Transverse colon (tissue), 4 donors: ENCODE measurements at regions not wholly inside any gene's neighbourhood (a gene's known extent, or its start where the extent isn't known, plus 50 kb on each side); places are given as distances from the start of the nearest gene placed in this dataset.

Experiments
- DNase-seq: peaks from one replicate; pipeline ENCODE4 v3.0.0-alpha.2; 2019
- H3K27ac ChIP-seq, 4 donors: fragments of 200-600 bp; sonication (generic); 2 replicates each; pipeline ENCODE4 v1.5.1; 2016 to 2018; ENCODE audit warnings: inconsistent platforms in 4 of 4
- H3K27me3 ChIP-seq: fragments of 200-600 bp; sonication (generic); 2 replicates; pipeline ENCODE4 v1.5.1; 2017; ENCODE audit warnings: inconsistent platforms
- H3K36me3 ChIP-seq, 4 donors: fragments of 200-600 bp; sonication (generic); 2 replicates each; pipeline ENCODE4 v1.5.1; 2017 to 2019; ENCODE audit warnings: inconsistent platforms in 4 of 4
- H3K4me1 ChIP-seq, 4 donors: fragments of 200-600 bp; sonication (generic); 2 replicates each; pipeline ENCODE4 v1.5.1; 2017 to 2020; ENCODE audit warnings: inconsistent platforms in 4 of 4
- H3K4me3 ChIP-seq, 4 donors: fragments of 200-600 bp; sonication (generic); 1 replicate in 1 of 4; 2 replicates in 3 of 4; pipeline versions ENCODE4 v1.5.1 to v1.6.1; 2017 to 2019; ENCODE audit warnings: inconsistent platforms in 4 of 4
- H3K9me3 ChIP-seq, 2 donors: fragments of 200-600 bp; sonication (generic); 2 replicates each; pipeline ENCODE4 v1.5.1; 2017 to 2019; ENCODE audit warnings: inconsistent platforms in 2 of 2
- EP300 ChIP-seq: sonication (generic); formaldehyde crosslinking; IDR thresholded peaks from one replicate; pipeline ENCODE4 v1.6.1; 2017; ENCODE audit warnings: antibody characterized with exemption, low read depth
- POLR2A ChIP-seq: fragments of 450-650 bp; IDR thresholded peaks from one replicate; pipeline ENCODE4 v1.6.1; 2016; ENCODE audit warnings: antibody characterized with exemption, mild to moderate bottlenecking, moderate library complexity
- POLR2AphosphoS5 ChIP-seq, 3 donors: sonication (generic); formaldehyde crosslinking; IDR thresholded peaks; one replicate each; pipeline ENCODE4 v1.6.1; 2016; ENCODE audit warnings: antibody characterized with exemption in 3 of 3
- WGBS, 2 donors: methylation state at CpG; one replicate each; pipeline ENCODE4 v1.1.5; 2018; ENCODE audit warnings: low coverage in 1 of 2; 5-methylcytosine and 5-hydroxymethylcytosine counted together
- in situ Hi-C, 4 donors: fragments of 200-750 bp; cut with MboI; loops; one replicate each; pipeline versions ENCODE4 v1.15.0 to v1.15.1; 2017; ENCODE audit warnings: low sequenced_read_pairs in 3 of 4, low pct_ligation_motif_present in 1 of 4, low pct_unique_long_range_greater_than_20kb in 1 of 4
- intact Hi-C: fragments of 100-400 bp; cut with DNase I; formaldehyde crosslinking; loops from one replicate; pipeline ENCODE4 v1.15.1; 2023; ENCODE audit warnings: low total_unique reads
- TF ChIP-seq, protein P1 (sequence below), 5 experiments: fragments of 200-600 bp in 3 of 5; fragments of 450-650 bp in 2 of 5; sonication (generic) in 3 of 5; IDR thresholded peaks; 1 replicate in 2 of 5; 2 replicates in 3 of 5; pipeline ENCODE4 v1.5.1; 2016 to 2017; ENCODE audit warnings: antibody characterized with exemption in 5 of 5, inconsistent platforms in 3 of 5, mild to moderate bottlenecking in 2 of 5, moderate library complexity in 1 of 5

GRCh38 chr9:38308136-38308535 is 84.4 kb upstream of the ALDH1B1 start:
- intact Hi-C loops: no loop called here
- TF ChIP-seq POLR2AphosphoS5 (IDR thresholded peaks at IDR 0.05): no peak
- no peak for TF ChIP-seq EP300
- TF ChIP-seq POLR2A: no peak
- TF ChIP-seq, protein P1, sequence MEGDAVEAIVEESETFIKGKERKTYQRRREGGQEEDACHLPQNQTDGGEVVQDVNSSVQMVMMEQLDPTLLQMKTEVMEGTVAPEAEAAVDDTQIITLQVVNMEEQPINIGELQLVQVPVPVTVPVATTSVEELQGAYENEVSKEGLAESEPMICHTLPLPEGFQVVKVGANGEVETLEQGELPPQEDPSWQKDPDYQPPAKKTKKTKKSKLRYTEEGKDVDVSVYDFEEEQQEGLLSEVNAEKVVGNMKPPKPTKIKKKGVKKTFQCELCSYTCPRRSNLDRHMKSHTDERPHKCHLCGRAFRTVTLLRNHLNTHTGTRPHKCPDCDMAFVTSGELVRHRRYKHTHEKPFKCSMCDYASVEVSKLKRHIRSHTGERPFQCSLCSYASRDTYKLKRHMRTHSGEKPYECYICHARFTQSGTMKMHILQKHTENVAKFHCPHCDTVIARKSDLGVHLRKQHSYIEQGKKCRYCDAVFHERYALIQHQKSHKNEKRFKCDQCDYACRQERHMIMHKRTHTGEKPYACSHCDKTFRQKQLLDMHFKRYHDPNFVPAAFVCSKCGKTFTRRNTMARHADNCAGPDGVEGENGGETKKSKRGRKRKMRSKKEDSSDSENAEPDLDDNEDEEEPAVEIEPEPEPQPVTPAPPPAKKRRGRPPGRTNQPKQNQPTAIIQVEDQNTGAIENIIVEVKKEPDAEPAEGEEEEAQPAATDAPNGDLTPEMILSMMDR (IDR thresholded peaks at IDR 0.05): no peak

DNA sequence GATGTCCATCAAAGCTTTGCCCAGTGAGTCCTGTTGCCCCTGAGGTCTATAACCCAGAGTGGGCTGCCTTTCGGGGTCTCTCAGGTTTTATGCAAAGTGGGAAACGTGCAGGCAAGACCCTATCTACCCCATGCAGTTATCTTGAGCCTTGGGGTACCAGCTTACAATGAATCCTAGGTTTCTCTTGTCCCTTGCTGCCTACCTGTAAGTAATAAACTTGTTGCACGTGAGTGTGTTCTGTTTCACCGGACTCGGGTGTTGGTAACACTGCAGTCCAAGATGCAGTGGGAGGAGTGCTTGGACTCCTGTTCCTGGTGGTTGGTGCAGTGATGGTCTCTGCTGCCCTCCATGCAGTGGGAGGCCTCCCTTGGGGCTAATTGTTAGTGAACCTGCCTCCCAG is 85.6 kb upstream of the ALDH1B1 start:
- intact Hi-C loops: no loop called here
- in situ Hi-C loops: no loop called here
- no peak overlapping the region for H3K4me3 ChIP-seq
- WGBS, 2 donors: 70 to 81% methylated on average over 2 to 5 of the region's 5 CpGs
- H3K9me3 ChIP-seq: no peaks in the 10 kb centered on the region
- H3K27me3 ChIP-seq: no peaks in the 10 kb centered on the region
- TF ChIP-seq EP300 (no peak), POLR2AphosphoS5 (IDR thresholded peaks at IDR 0.05) (no peak), POLR2A (no peak)
- TF ChIP-seq, protein P1 (IDR thresholded peaks at IDR 0.05): no peak
- DNase-seq: no peak
- H3K4me1 ChIP-seq: no peaks in the 10 kb centered on the region
- no peak overlapping the region for H3K27ac ChIP-seq
- no peaks in the 10 kb centered on the region for H3K36me3 ChIP-seq

More at GRCh38 chr9:38308136-38308535, 84.4 kb upstream of the ALDH1B1 start:
- Histone ChIP-seq H3K4me3 (no peak overlapping the region), H3K36me3 (no peaks in the 10 kb centered on the region), H3K27ac (no peak overlapping the region), H3K27me3 (no peaks in the 10 kb centered on the region), H3K4me1 (no peaks in the 10 kb centered on the region), H3K9me3 (no peaks in the 10 kb centered on the region)
- WGBS, 2 donors: 84 to 93% methylated on average over 4 of the region's 4 CpGs
- in situ Hi-C loops: no loop called here
- no peak for DNase-seq

DNA sequence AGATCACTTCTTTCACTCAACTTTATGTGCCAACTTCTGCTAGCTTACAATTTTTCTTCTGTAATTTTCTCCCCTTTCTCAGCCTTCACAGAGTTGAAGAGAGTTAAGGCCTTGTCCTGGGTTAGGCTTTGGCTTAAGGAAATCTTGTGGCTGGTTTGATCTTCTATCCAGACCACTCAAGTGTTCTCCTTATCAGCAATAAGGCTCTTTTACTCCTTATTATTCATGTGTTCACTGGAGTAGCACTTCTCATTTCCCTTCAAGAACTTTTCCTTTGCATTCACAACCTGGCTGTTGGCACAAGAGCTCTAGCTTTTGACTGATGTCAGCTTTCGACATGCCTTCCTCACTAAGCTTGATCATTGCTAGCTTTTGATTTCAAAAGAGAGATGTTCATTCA is 86.9 kb upstream of the ALDH1B1 start:
- Histone ChIP-seq H3K9me3 (no peaks in the 10 kb centered on the region), H3K4me1 (no peaks in the 10 kb centered on the region), H3K36me3 (no peaks in the 10 kb centered on the region), H3K27me3 (no peaks in the 10 kb centered on the region), H3K27ac (no peak overlapping the region), H3K4me3 (no peak overlapping the region)
- WGBS, 2 donors: 100% methylated on average over 1 of the region's 1 CpG
- intact Hi-C loops: no loop called here
- in situ Hi-C loops: no loop called here
- TF ChIP-seq POLR2AphosphoS5 (IDR thresholded peaks at IDR 0.05): no peak
- no peak for TF ChIP-seq EP300
- no peak for TF ChIP-seq POLR2A
- TF ChIP-seq, protein P1 (IDR thresholded peaks at IDR 0.05): no peak
- no peak for DNase-seq

- no peak for TF ChIP-seq POLR2AphosphoS5 (IDR thresholded peaks at IDR 0.05)
- no peak for TF ChIP-seq POLR2A
- TF ChIP-seq EP300: no peak
- TF ChIP-seq, protein P1 (IDR thresholded peaks at IDR 0.05): no peak
- H3K4me1 ChIP-seq: no peaks in the 10 kb centered on the region
- no peak for DNase-seq
- in situ Hi-C loops (no loop called here), intact Hi-C loops (no loop called here)
- no peaks in the 10 kb centered on the region for H3K36me3 ChIP-seq
- H3K27me3 ChIP-seq: no peaks in the 10 kb centered on the region
- H3K4me3 ChIP-seq: no peak overlapping the region
- H3K9me3 ChIP-seq: no peaks in the 10 kb centered on the region
- 69 to 82% methylated on average over 4 to 7 of the region's 7 CpGs for WGBS, 2 donors
- H3K27ac ChIP-seq: no peak overlapping the region
Measured at GRCh38 chr9:38301376-38302106, 91.0 kb upstream of the ALDH1B1 start.
